NCI-H2196 (cell line): ENCODE measurements at regions not wholly inside any gene's neighbourhood (a gene's known extent, or its start where the extent isn't known, plus 50 kb on each side); places are given as distances from the start of the nearest gene placed in this dataset.
"Not testable (repeated sequence)": the region's sequence is repeated elsewhere in the genome, so short reads cannot be mapped to it uniquely, and the experiment has no call there.

Experiments
- DNase-seq: peaks from one replicate; lab custom pipeline; 2025; ENCODE audit not compliant: unreplicated experiment; lab: John Stamatoyannopoulos, UW

- DNase-seq: no peak
Observed at GRCh38 chr13:62847520-62847919, 1431.9 kb upstream of the PCDH20 start.

DNA sequence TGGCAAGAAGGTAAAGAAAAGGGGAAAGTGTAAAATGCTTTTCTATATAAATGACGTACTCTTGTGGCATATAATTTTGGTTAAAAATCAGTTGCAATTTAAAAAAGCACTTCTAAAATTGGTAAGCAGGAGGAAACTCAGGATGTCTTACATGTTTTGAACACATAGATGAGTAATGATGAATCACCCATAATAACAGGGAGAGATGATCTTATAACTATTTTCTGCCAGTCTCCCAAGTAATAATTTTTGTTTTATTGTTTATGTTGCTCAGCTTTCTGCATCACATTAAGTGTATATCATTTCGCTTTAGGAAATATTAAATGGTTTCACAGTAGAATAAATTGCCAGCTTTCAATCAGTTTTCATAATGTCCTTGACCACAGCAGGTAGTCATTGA, 1430.7 kb upstream of the PCDH20 start:
- no peak for DNase-seq

- no peak for DNase-seq
Observed at GRCh38 chr13:62839338-62839737, 1423.7 kb upstream of the PCDH20 start.

- DNase-seq: no peak
Observed at GRCh38 chr13:62838929-62839328, 1423.3 kb upstream of the PCDH20 start.

GRCh38 chr13:62837895-62838294, 1422.2 kb upstream of the PCDH20 start:
- DNase-seq: no peak

DNA sequence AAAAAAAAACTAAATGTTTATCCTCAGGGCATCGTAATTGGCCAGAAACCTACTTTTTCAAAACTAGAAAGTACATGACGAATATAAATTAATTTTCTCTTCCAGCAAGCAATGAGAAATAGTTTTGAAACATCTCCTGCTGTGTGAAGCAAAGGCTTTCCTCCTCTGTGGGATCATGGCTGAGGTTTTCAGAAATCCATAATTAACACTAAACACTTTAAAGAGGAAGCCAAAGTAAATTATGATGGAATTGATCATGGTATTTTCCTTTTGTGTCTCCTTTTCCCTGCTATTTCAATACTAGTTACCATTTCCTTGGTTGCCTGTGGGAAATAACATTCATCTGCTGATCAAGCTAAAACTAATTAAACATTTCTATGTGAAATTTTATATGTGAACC, 1413.8 kb upstream of the PCDH20 start:
- no peak for DNase-seq

DNA sequence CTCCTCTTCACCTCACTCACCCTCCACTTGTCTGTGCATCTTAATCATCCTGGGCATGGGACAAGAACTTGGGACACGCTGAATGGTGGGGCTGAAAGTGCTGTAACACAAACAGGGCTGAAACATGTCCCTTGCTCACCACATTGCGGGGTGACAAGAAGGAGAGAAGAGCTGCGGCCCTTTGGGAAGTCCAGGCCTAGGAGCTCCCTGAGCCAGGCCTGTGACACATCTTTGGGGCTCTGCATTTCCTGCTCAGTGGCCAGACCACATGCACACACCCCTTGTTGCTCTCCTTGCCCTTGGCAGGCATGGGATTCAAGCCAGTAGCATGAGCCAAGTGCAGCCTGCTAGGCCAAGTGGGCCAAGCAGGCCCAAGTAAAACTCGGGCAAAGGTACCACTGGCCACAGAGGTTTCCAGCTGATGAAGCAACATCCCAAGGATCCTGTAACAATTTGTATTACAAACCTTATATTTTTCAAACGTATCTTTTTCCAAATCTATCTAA, 1384.3 kb upstream of the PCDH20 start:
- DNase-seq: no peak

- DNase-seq: no peak
Observed at GRCh38 chr13:62799038-62799535, 1383.4 kb upstream of the PCDH20 start.

GRCh38 chr13:62793850-62794249, 1378.2 kb upstream of the PCDH20 start:
- no peak for DNase-seq

- DNase-seq: no peak
Observed at GRCh38 chr13:62781866-62782265, 1366.2 kb upstream of the PCDH20 start.

GRCh38 chr13:62779161-62779560, 1363.5 kb upstream of the PCDH20 start:
- DNase-seq: no peak

- DNase-seq: no peak
Observed at GRCh38 chr13:62767473-62767872, 1351.8 kb upstream of the PCDH20 start.

GRCh38 chr13:62760724-62761123, 1345.1 kb upstream of the PCDH20 start:
- DNase-seq: no peak

GRCh38 chr13:62747629-62748028, 1332.0 kb upstream of the PCDH20 start:
- no peak for DNase-seq

DNA sequence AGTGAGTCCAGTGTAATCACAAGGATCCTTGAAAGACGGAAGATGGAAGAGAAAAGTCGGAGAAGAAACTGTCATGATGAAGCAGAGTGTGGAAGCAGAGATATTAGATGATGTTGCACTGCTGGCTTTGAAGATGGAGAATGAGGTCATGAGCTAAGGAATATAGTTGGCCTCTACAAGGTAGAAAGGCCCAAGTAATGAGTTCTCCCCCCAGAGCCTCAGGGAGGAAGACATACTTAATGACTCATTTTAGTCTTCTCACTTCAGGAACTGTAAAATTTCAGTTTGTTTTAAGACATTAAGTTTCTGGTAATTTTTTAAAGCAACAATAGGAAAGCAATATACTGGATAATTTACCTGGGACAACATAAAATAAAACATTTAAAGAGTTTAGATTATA, 1331.5 kb upstream of the PCDH20 start:
- no peak for DNase-seq

- not testable (repeated sequence) for DNase-seq
Observed at GRCh38 chr13:62729746-62730145, 1314.1 kb upstream of the PCDH20 start.

- DNase-seq: no peak
Observed at GRCh38 chr13:62721893-62722292, 1306.2 kb upstream of the PCDH20 start.

GRCh38 chr13:62711948-62712347, 1296.3 kb upstream of the PCDH20 start:
- not testable (repeated sequence) for DNase-seq

- DNase-seq: no peak
Observed at GRCh38 chr13:62710787-62711186, 1295.1 kb upstream of the PCDH20 start.

DNA sequence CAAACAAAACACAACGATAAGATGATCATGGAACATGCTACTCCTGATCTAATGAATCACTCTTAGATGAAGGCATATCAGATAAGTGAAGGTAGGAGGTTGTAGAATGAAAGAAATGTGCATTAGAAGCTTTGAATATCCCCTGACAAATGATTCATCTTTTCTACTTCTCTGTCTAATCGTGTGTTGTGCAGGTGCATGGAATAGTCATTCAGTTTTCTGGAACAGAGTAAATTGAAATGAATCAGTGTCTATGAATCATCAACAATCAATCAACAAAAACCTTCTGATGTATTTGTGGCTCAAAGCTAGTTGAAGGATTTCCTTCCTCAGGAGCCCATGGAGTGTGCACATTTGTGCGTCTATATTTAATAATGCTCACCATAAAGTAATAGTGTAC, 1290.4 kb upstream of the PCDH20 start:
- DNase-seq: no peak

DNA sequence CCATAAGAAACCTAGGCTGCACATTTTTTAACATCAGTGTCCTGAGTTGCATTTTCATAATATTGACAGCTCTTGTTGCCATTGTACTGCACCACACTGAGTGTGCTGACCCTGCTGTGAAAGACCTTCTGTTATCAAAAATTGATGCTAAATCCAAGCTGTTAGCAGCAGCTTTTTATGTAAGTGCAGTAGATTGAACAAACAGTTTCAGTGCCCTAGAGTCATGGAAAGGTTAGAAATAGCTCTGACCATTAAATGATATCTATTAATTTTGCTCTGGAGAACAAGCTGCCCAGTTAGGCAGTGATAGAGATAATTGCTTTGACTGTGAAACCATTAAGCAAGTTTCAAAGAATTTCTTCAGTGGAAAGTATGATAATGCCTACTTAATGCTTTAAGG, 1289.2 kb upstream of the PCDH20 start:
- DNase-seq: no peak

- DNase-seq: no peak
Observed at GRCh38 chr13:62702502-62702901, 1286.9 kb upstream of the PCDH20 start.

GRCh38 chr13:62697701-62698100, 1282.1 kb upstream of the PCDH20 start:
- no peak for DNase-seq

- DNase-seq: no peak
Observed at GRCh38 chr13:62696490-62696889, 1280.8 kb upstream of the PCDH20 start.
